GM12875 (cell line): ENCODE measurements at regions not wholly inside any gene's neighbourhood (a gene's known extent, or its start where the extent isn't known, plus 50 kb on each side); places are given as distances from the start of the nearest gene placed in this dataset.

Source experiments
- H3K4me3 ChIP-seq: one replicate; pipeline ENCODE4 v1.5.1; 2011; ENCODE audit warnings: low read depth, low read length, control low read depth
- CTCF ChIP-seq: IDR thresholded peaks from 2 replicates; pipeline ENCODE4 v1.5.1; 2011; ENCODE audit warnings: low read depth, mild to moderate bottlenecking, control low read depth, inconsistent platforms, low read length, moderate library complexity, borderline replicate concordance; ENCODE audit not compliant: insufficient read depth

- TF ChIP-seq CTCF = no peak
- no peak overlapping the region for H3K4me3 ChIP-seq
Measured at GRCh38 chr4:138916763-138917162, 98.8 kb upstream of the NOCT start.

- TF ChIP-seq CTCF = no peak
- no peak overlapping the region for H3K4me3 ChIP-seq
Measured at GRCh38 chr4:138915756-138916155, 99.8 kb upstream of the NOCT start.

GRCh38 chr4:138912704-138913340 is 102.8 kb upstream of the NOCT start:
- no peak for TF ChIP-seq CTCF
- H3K4me3 ChIP-seq = no peak overlapping the region

GRCh38 chr4:138911909-138912703 is 103.5 kb upstream of the NOCT start:
- H3K4me3 ChIP-seq = no peak overlapping the region
- TF ChIP-seq CTCF = no peak

- H3K4me3 ChIP-seq = no peak overlapping the region
- no peak for TF ChIP-seq CTCF
Measured at GRCh38 chr4:138910914-138911336, 104.7 kb upstream of the NOCT start.

- TF ChIP-seq CTCF = no peak
- H3K4me3 ChIP-seq = no peak overlapping the region
Measured at GRCh38 chr4:138910195-138910913, 105.2 kb upstream of the NOCT start.
